C4-2B (cell line): ENCODE measurements at regions not wholly inside any gene's neighbourhood (a gene's known extent, or its start where the extent isn't known, plus 50 kb on each side); places are given as distances from the start of the nearest gene placed in this dataset.

Experiments
- H3K27ac ChIP-seq: fragments of 450-650 bp; 2 replicates; pipeline ENCODE4 v1.5.1; 2017
- ZFX ChIP-seq: fragments of 450-650 bp; IDR thresholded peaks from 2 replicates; pipeline ENCODE4 v1.6.1; 2017
- TF ChIP-seq, protein P1 (sequence below): fragments of 450-650 bp; conservative IDR thresholded peaks from 2 replicates; pipeline ENCODE4 v1.5.1; 2017; ENCODE audit warnings: mild to moderate bottlenecking

DNA sequence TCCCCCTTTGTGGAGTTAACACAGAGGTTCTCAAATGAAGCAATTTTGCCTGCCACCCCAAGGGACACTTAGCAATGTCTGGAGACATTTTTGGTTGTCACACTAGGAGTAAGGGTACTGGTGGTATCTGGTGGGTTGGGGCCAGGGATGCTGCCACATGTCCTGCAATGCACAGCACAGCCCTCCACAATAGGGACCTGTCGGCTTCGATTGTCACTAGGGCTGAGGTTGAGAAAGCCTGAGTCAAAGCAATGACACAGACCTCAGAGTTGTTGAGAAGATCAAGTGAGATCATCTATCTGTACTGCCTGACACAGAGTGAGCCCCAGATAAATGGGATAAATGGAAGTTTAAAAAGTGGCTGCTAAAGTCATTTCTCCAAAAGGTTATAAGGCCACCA lies 249.2 kb upstream of the KLF4 start:
- TF ChIP-seq ZFX, result no peak
- TF ChIP-seq, protein P1, sequence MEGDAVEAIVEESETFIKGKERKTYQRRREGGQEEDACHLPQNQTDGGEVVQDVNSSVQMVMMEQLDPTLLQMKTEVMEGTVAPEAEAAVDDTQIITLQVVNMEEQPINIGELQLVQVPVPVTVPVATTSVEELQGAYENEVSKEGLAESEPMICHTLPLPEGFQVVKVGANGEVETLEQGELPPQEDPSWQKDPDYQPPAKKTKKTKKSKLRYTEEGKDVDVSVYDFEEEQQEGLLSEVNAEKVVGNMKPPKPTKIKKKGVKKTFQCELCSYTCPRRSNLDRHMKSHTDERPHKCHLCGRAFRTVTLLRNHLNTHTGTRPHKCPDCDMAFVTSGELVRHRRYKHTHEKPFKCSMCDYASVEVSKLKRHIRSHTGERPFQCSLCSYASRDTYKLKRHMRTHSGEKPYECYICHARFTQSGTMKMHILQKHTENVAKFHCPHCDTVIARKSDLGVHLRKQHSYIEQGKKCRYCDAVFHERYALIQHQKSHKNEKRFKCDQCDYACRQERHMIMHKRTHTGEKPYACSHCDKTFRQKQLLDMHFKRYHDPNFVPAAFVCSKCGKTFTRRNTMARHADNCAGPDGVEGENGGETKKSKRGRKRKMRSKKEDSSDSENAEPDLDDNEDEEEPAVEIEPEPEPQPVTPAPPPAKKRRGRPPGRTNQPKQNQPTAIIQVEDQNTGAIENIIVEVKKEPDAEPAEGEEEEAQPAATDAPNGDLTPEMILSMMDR, result no peak
- peak overlapping the region; percentile 76 for H3K27ac ChIP-seq

DNA sequence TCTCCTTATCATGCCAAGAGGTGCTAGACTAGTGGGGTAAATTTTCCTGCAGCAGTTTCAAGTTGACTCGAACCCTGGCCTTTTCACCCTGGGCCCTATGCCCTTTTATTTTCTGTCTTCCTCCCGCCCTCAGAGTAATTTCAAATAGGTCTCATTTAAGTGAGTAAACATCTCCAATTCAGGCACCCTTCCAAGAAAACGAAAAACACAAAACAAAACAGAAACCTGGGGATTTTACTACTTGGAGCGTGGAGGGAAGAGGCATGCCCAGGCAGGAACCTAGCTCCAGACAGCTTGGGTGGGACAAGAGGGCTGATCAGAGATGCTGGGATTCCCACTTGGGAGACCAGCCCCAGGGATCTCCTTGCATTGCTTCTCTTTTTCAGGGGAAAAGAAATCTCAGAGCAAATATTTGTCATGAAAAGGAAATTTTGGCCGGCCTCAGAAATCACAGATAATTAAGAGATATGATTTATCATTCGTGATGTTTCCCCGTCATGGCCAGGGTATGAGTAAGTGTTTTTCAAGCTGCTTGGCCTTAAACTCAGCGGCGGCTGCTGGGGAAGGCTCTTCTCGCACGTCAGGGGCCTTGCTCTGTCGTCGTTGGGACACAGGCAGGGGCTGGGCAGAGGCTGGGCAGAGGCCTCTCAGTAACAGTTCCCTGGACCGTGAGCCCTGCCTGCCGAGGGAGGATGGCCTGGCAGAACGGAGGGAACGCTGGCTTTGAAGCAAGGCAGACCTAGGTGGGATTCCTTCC lies 248.6 kb upstream of the KLF4 start:
- peak; percentile 22; the same call in 1 of the 2 replicates for TF ChIP-seq ZFX
- TF ChIP-seq, protein P1, result no peak
- H3K27ac ChIP-seq, result peak overlapping the region; percentile 76

DNA sequence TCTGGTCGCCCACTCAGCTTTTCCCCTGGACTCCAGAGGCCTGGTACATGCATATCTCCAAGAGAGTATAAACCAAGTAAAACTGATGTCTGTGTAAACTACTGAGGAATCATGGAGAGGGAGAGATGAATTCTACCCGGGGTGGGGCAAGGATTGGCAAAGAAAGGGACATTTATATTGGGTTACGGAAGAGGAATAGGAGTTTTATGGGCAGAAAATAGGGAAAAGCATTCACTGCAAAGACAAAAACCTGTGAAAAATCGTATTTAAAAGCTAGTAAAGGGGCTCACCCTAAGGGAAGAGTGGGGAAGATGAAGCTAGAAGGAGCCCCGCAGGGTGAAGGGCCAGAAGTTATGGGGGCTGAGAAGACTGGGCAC lies 248.0 kb upstream of the KLF4 start:
- TF ChIP-seq, protein P1, result no peak
- TF ChIP-seq ZFX, result no peak
- H3K27ac ChIP-seq, result peak overlapping the region; percentile 76

- no peak overlapping the region for H3K27ac ChIP-seq
- TF ChIP-seq ZFX, result no peak
- TF ChIP-seq, protein P1, result no peak
These were observed 246.3 kb upstream of the KLF4 start for GRCh38 chr9:107735821-107736220.

- TF ChIP-seq ZFX, result no peak
- TF ChIP-seq, protein P1, result no peak
- H3K27ac ChIP-seq, result no peak overlapping the region
These were observed 244.9 kb upstream of the KLF4 start for GRCh38 chr9:107734256-107735013.

DNA sequence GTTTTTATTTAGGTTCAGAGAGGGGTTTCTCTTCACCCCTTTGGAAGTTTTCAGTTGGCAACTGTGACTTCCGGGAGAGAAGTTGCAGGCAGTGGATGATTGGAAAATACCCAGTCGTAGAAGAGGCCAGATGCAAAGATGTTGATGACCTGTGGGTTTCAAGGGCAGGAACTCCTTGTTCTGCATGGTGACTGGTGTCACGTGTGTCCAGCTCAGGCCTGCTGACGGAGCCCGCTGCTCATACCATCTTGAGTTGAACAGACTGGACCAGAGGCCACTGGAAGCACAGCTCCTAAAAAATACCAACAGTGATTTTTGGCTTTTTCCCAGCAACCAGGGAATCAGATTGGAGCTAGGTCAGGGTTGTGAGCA lies 243.9 kb upstream of the KLF4 start:
- no peak overlapping the region; the same call in 1 of the 2 replicates for H3K27ac ChIP-seq
- TF ChIP-seq, protein P1, result no peak
- no peak for TF ChIP-seq ZFX
